ENCODE measurements at regions not wholly inside any gene's neighbourhood (a gene's known extent, or its start where the extent isn't known, plus 50 kb on each side); places are given as distances from the start of the nearest gene placed in this dataset.

GRCh38 chr21:41621513-41621912, 113.6 kb upstream of the TMPRSS2 start:
- TF ChIP-seq CTCF (IDR thresholded peaks at IDR 0.05), result no peak
- no peak for TF ChIP-seq ZFX (IDR thresholded peaks at IDR 0.05; ENCODE audit: borderline replicate concordance)
